PC-9 (cell line): ENCODE measurements at regions not wholly inside any gene's neighbourhood (a gene's known extent, or its start where the extent isn't known, plus 50 kb on each side); places are given as distances from the start of the nearest gene placed in this dataset.

Experiments used
- BruUV-seq: library from RNA; stranded (reverse); fragments of 400-500 nt; replicated peaks from 2 replicates; lab custom pipeline; 2021; lab: Mats Ljungman, UMichigan
- CTCF ChIA-PET: fragments of 300-600 bp; sonication (Branson Sonifier 250); formaldehyde crosslinking; loops from one replicate; lab custom pipeline; 2022; ENCODE audit warnings: antibody characterized with exemption; lab: Charles Lee
- POLR2A ChIA-PET: fragments of 300-600 bp; sonication (Branson Sonifier 250); formaldehyde crosslinking; loops from one replicate; lab custom pipeline; 2022; ENCODE audit warnings: antibody characterized with exemption; ENCODE audit not compliant: unreplicated experiment; lab: Charles Lee
- DNase-seq, 2 experiments: peaks; one replicate each; pipeline versions ENCODE4 v3.0.0 to v3.0.0-alpha.2; 2015 to 2022; ENCODE audit warnings: mixed read lengths in 1 of 2
- H2AFZ ChIP-seq: fragments of 200-600 bp; sonication (generic); 2 replicates; pipeline ENCODE4 v1.8.1; 2017; ENCODE audit warnings: antibody characterized with exemption
- H3F3A ChIP-seq: fragments of 200-600 bp; sonication (generic); 2 replicates; pipeline ENCODE4 v1.8.1; 2017; ENCODE audit warnings: antibody characterized with exemption, mild to moderate bottlenecking, low read depth; ENCODE audit not compliant: insufficient read depth
- H3K27ac ChIP-seq: fragments of 200-600 bp; sonication (generic); 2 replicates; pipeline ENCODE4 v1.6.1; 2016; ENCODE audit warnings: mixed run types
- H3K27me3 ChIP-seq: fragments of 200-600 bp; sonication (generic); 2 replicates; pipeline ENCODE4 v1.6.1; 2016; ENCODE audit warnings: low read depth, mixed run types; ENCODE audit not compliant: insufficient read depth
- H3K36me3 ChIP-seq: fragments of 200-600 bp; sonication (generic); 2 replicates; pipeline ENCODE4 v1.6.1; 2016; ENCODE audit warnings: low read depth, mixed run types
- H3K4me1 ChIP-seq: fragments of 200-600 bp; sonication (generic); replicated peaks from 2 replicates; pipeline ENCODE4 v1.6.1; 2016; ENCODE audit warnings: mixed run types; ENCODE audit not compliant: insufficient read depth
- H3K4me2 ChIP-seq: fragments of 200-600 bp; sonication (generic); 2 replicates; pipeline ENCODE4 v1.6.1; 2017; ENCODE audit warnings: mixed run types
- H3K4me3 ChIP-seq: fragments of 200-600 bp; sonication (generic); 2 replicates; pipeline ENCODE4 v1.6.1; 2016; ENCODE audit warnings: mixed run types
- H3K79me2 ChIP-seq: fragments of 200-600 bp; sonication (generic); 2 replicates; pipeline ENCODE4 v1.6.1; 2017; ENCODE audit warnings: low read depth, mixed run types
- H3K9me2 ChIP-seq: fragments of 200-600 bp; sonication (generic); 2 replicates; pipeline ENCODE4 v1.8.1; 2017; ENCODE audit warnings: mild to moderate bottlenecking; ENCODE audit not compliant: insufficient read depth
- H3K9me3 ChIP-seq: fragments of 200-600 bp; sonication (generic); 2 replicates; pipeline ENCODE4 v1.8.1; 2016; ENCODE audit warnings: low read depth; ENCODE audit not compliant: insufficient read depth
- H4K20me1 ChIP-seq: fragments of 200-600 bp; sonication (generic); 2 replicates; pipeline ENCODE4 v1.8.1; 2017; ENCODE audit not compliant: insufficient read depth
- CTCF ChIP-seq: fragments of 200-600 bp; sonication (generic); conservative IDR thresholded peaks from 2 replicates; pipeline ENCODE4 v1.6.1; 2017; ENCODE audit warnings: mixed run types, antibody characterized with exemption, mild to moderate bottlenecking, moderate library complexity
- EZH2 ChIP-seq: fragments of 200-600 bp; sonication (generic); IDR thresholded peaks from 2 replicates; pipeline ENCODE4 v1.8.0; 2017; ENCODE audit warnings: antibody characterized with exemption, low read depth
- intact Hi-C: fragments of 100-400 bp; cut with micrococcal nuclease; formaldehyde crosslinking; loops from one replicate; pipeline ENCODE4 v1.10.0; 2022; ENCODE audit not compliant: unreplicated experiment

GRCh38 chr22:35170716-35171697 is 86.3 kb upstream of the HMGXB4 start:
- BruUV-seq: no TSS peak
- POLR2A ChIA-PET: no interaction called here

GRCh38 chr22:35172442-35172841 is 84.9 kb upstream of the HMGXB4 start:
- Histone ChIP-seq H3K4me1 (no peaks in the 10 kb centered on the region), H3K9me3 (no peaks in the 10 kb centered on the region), H3K27me3 (peaks cover 22% of the 10 kb centered on the region), H3K9me2 (no peaks in the 10 kb centered on the region), H2AFZ (no peak overlapping the region), H3K79me2 (no peaks in the 10 kb centered on the region), H3F3A (no peaks in the 10 kb centered on the region), H3K4me2 (no peak overlapping the region), H3K27ac (no peak overlapping the region), H3K36me3 (no peaks in the 10 kb centered on the region), H4K20me1 (no peaks in the 10 kb centered on the region), H3K4me3 (no peak overlapping the region)
- TF ChIP-seq CTCF (no peak), EZH2 (no peak)
- ChIA-PET POLR2A (no interaction called here), CTCF (no interaction called here)
- intact Hi-C loops: no loop called here
- BruUV-seq: no TSS peak
- DNase-seq: no peak

More at GRCh38 chr22:35170716-35171697, 86.3 kb upstream of the HMGXB4 start:
- Histone ChIP-seq H3K4me3 (no peak overlapping the region), H4K20me1 (no peaks in the 10 kb centered on the region), H3K36me3 (no peaks in the 10 kb centered on the region), H3F3A (no peaks in the 10 kb centered on the region), H3K79me2 (no peaks in the 10 kb centered on the region), H3K4me1 (no peaks in the 10 kb centered on the region), H3K27me3 (peaks cover 15% of the 10 kb centered on the region), H3K27ac (no peak overlapping the region), H3K4me2 (no peak overlapping the region), H3K9me3 (no peaks in the 10 kb centered on the region), H3K9me2 (no peaks in the 10 kb centered on the region), H2AFZ (no peak overlapping the region)
- CTCF ChIA-PET: no interaction called here
- no peak for DNase-seq
- TF ChIP-seq EZH2 (no peak), CTCF (no peak)
- intact Hi-C loops: no loop called here

- H4K20me1 ChIP-seq: no peaks in the 10 kb centered on the region
- TF ChIP-seq EZH2 (no peak), CTCF (no peak)
- H3K9me3 ChIP-seq: no peaks in the 10 kb centered on the region
- ChIA-PET CTCF (no interaction called here), POLR2A (no interaction called here)
- no peak overlapping the region for H2AFZ ChIP-seq
- no peaks in the 10 kb centered on the region for H3K79me2 ChIP-seq
- no peak for DNase-seq
- H3K36me3 ChIP-seq: no peaks in the 10 kb centered on the region
- H3F3A ChIP-seq: no peaks in the 10 kb centered on the region
- H3K27me3 ChIP-seq: peaks cover 24% of the 10 kb centered on the region
- intact Hi-C loops: no loop called here
- H3K27ac ChIP-seq: no peak overlapping the region
- no peaks in the 10 kb centered on the region for H3K4me1 ChIP-seq
- BruUV-seq: no TSS peak
- H3K4me3 ChIP-seq: no peak overlapping the region
- no peak overlapping the region for H3K4me2 ChIP-seq
- no peaks in the 10 kb centered on the region for H3K9me2 ChIP-seq
Measured at GRCh38 chr22:35173655-35174054, 83.6 kb upstream of the HMGXB4 start.
